Activated naive CD4-positive, alpha-beta T cell treated with anti-CD3 and anti-CD28 coated beads, Interleukin-2, amount 10 ng/mL, durations not matched to agents 7 days and 5 days (primary cell): ENCODE measurements at regions not wholly inside any gene's neighbourhood (a gene's known extent, or its start where the extent isn't known, plus 50 kb on each side); places are given as distances from the start of the nearest gene placed in this dataset.

ENCODE experiments used
- CTCF ChIA-PET: fragments of 350-600 bp; sonication (Branson Sonifier 250); formaldehyde crosslinking; loops from one replicate; lab custom pipeline; 2021; ENCODE audit warnings: antibody characterized with exemption; lab: Charles Lee
- DNase-seq: peaks from one replicate; pipeline ENCODE4 v3.0.0-alpha.2; 2020
- H3K27ac Mint-ChIP-seq: one replicate; pipeline ENCODE4 v1.8.0; 2021; ENCODE audit warnings: mild to moderate bottlenecking, moderate library complexity, mixed read lengths
- H3K27me3 Mint-ChIP-seq: one replicate; pipeline ENCODE4 v1.8.0; 2021; ENCODE audit warnings: mild to moderate bottlenecking, mixed read lengths
- H3K36me3 Mint-ChIP-seq: one replicate; pipeline ENCODE4 v1.8.0; 2021; ENCODE audit warnings: mixed read lengths
- H3K4me1 Mint-ChIP-seq: one replicate; pipeline ENCODE4 v1.8.0; 2021; ENCODE audit warnings: mixed read lengths
- H3K4me3 Mint-ChIP-seq: one replicate; pipeline ENCODE4 v1.8.0; 2021; ENCODE audit warnings: mild to moderate bottlenecking, moderate library complexity, mixed read lengths
- H3K9me3 Mint-ChIP-seq: one replicate; pipeline ENCODE4 v1.8.0; 2021; ENCODE audit warnings: mixed read lengths

GRCh38 chr21:28834335-28835238, 158.1 kb downstream of the LTN1 start:
- peaks cover 41% of the 10 kb centered on the region for H3K36me3 Mint-ChIP-seq
- H3K4me3 Mint-ChIP-seq: peak overlapping the region; percentile 80
- CTCF ChIA-PET: interaction anchor here (0.6 to 1.1 kb wide), 3 partner anchors 15 to 90 kb away, joined by 3 to 4 read pairs (median 3); no protein-coding TSS in a partner anchor
- peaks cover 83% of the 10 kb centered on the region for H3K4me1 Mint-ChIP-seq
- peaks cover under 1% of the 10 kb centered on the region for H3K27me3 Mint-ChIP-seq
- DNase-seq: no peak
- peaks cover 17% of the 10 kb centered on the region for H3K9me3 Mint-ChIP-seq
- peak overlapping the region; percentile 83 for H3K27ac Mint-ChIP-seq

- Mint-ChIP-seq H3K27me3 (no peaks in the 10 kb centered on the region), H3K4me1 (peaks cover 77% of the 10 kb centered on the region)
Measured at GRCh38 chr21:28833609-28834008, 159.1 kb downstream of the LTN1 start.

GRCh38 chr21:28833182-28833581, 159.5 kb downstream of the LTN1 start:
- peaks cover 10% of the 10 kb centered on the region for H3K9me3 Mint-ChIP-seq
- no peak for DNase-seq
- H3K27me3 Mint-ChIP-seq: no peaks in the 10 kb centered on the region
- CTCF ChIA-PET: interaction anchor here (1.0 to 1.1 kb wide), 2 partner anchors 88 kb away, joined by 3 to 4 read pairs; no protein-coding TSS in a partner anchor
- peak overlapping the region; percentile 83 for H3K27ac Mint-ChIP-seq
- H3K36me3 Mint-ChIP-seq: peaks cover 33% of the 10 kb centered on the region
- H3K4me3 Mint-ChIP-seq: peak overlapping the region; percentile 9
- H3K4me1 Mint-ChIP-seq: peaks cover 74% of the 10 kb centered on the region

More at GRCh38 chr21:28833609-28834008, 159.1 kb downstream of the LTN1 start:
- CTCF ChIA-PET: interaction anchor here (1.0 kb wide), 1 partner anchor 89 kb away, joined by 4 read pairs; no protein-coding TSS in a partner anchor
- no peak overlapping the region for H3K4me3 Mint-ChIP-seq
- no peak for DNase-seq
- H3K9me3 Mint-ChIP-seq: peaks cover 10% of the 10 kb centered on the region
- peaks cover 33% of the 10 kb centered on the region for H3K36me3 Mint-ChIP-seq
- H3K27ac Mint-ChIP-seq: peak overlapping the region; percentile 83

GRCh38 chr21:28832715-28833061, 160.0 kb downstream of the LTN1 start:
- Mint-ChIP-seq H3K4me3 (peak overlapping the region; percentile 7), H3K36me3 (peaks cover 33% of the 10 kb centered on the region), H3K4me1 (peaks cover 70% of the 10 kb centered on the region), H3K9me3 (peaks cover 10% of the 10 kb centered on the region), H3K27me3 (no peaks in the 10 kb centered on the region), H3K27ac (peak overlapping the region; percentile 83)
- DNase-seq: no peak
- CTCF ChIA-PET: interaction anchor here (1.1 kb wide), 1 partner anchor 88 kb away, joined by 3 read pairs; no protein-coding TSS in a partner anchor

- Mint-ChIP-seq H3K4me3 (peak overlapping the region; percentile 7), H3K4me1 (peaks cover 68% of the 10 kb centered on the region), H3K27me3 (no peaks in the 10 kb centered on the region), H3K36me3 (peaks cover 32% of the 10 kb centered on the region), H3K27ac (peak overlapping the region; percentile 83), H3K9me3 (peaks cover 10% of the 10 kb centered on the region)
- CTCF ChIA-PET: interaction anchor here (1.0 to 1.1 kb wide), 2 partner anchors 87 to 248 kb away, joined by 3 read pairs; no protein-coding TSS in a partner anchor
- DNase-seq: peak; percentile 37
Measured at GRCh38 chr21:28832013-28832714, 160.5 kb downstream of the LTN1 start.

- no peaks in the 10 kb centered on the region for H3K9me3 Mint-ChIP-seq
- H3K36me3 Mint-ChIP-seq: peaks cover 23% of the 10 kb centered on the region
- DNase-seq: no peak
- H3K4me3 Mint-ChIP-seq: no peak overlapping the region
- H3K27me3 Mint-ChIP-seq: no peaks in the 10 kb centered on the region
- H3K27ac Mint-ChIP-seq: no peak overlapping the region
- peaks cover 36% of the 10 kb centered on the region for H3K4me1 Mint-ChIP-seq
- CTCF ChIA-PET: interaction anchor here (0.6 kb wide), 1 partner anchor 8 kb away, joined by 3 read pairs; no protein-coding TSS in a partner anchor
Measured at GRCh38 chr21:28828981-28829380, 163.7 kb downstream of the LTN1 start.

- Mint-ChIP-seq H3K27me3 (no peaks in the 10 kb centered on the region), H3K36me3 (peaks cover 15% of the 10 kb centered on the region), H3K27ac (no peak overlapping the region), H3K9me3 (no peaks in the 10 kb centered on the region), H3K4me3 (no peak overlapping the region), H3K4me1 (peaks cover 27% of the 10 kb centered on the region)
- CTCF ChIA-PET: interaction anchor here (0.7 to 1.5 kb wide), 2 partner anchors 71 to 83 kb away, joined by 3 to 5 read pairs; no protein-coding TSS in a partner anchor
- DNase-seq: no peak
Measured at GRCh38 chr21:28828021-28828420, 164.7 kb downstream of the LTN1 start.

- H3K27ac Mint-ChIP-seq: no peak overlapping the region
- H3K27me3 Mint-ChIP-seq: no peaks in the 10 kb centered on the region
- CTCF ChIA-PET: interaction anchor here (0.7 to 1.5 kb wide), 2 partner anchors 71 to 83 kb away, joined by 3 to 5 read pairs; no protein-coding TSS in a partner anchor
- H3K4me1 Mint-ChIP-seq: peaks cover 21% of the 10 kb centered on the region
- no peak for DNase-seq
- no peak overlapping the region for H3K4me3 Mint-ChIP-seq
- H3K9me3 Mint-ChIP-seq: no peaks in the 10 kb centered on the region
- H3K36me3 Mint-ChIP-seq: peaks cover 12% of the 10 kb centered on the region
Measured at GRCh38 chr21:28827422-28827821, 165.3 kb downstream of the LTN1 start.

GRCh38 chr21:28826569-28826968, 166.1 kb downstream of the LTN1 start:
- no peaks in the 10 kb centered on the region for H3K27me3 Mint-ChIP-seq
- CTCF ChIA-PET: interaction anchor here (1.5 kb wide), 1 partner anchor 82 kb away, joined by 5 read pairs; no protein-coding TSS in a partner anchor
- no peak overlapping the region for H3K4me3 Mint-ChIP-seq
- no peaks in the 10 kb centered on the region for H3K9me3 Mint-ChIP-seq
- H3K4me1 Mint-ChIP-seq: peaks cover 15% of the 10 kb centered on the region
- H3K27ac Mint-ChIP-seq: no peak overlapping the region
- no peak for DNase-seq
- peaks cover 12% of the 10 kb centered on the region for H3K36me3 Mint-ChIP-seq

GRCh38 chr21:28826021-28826420, 166.7 kb downstream of the LTN1 start:
- DNase-seq: no peak
- Mint-ChIP-seq H3K4me1 (peaks cover 10% of the 10 kb centered on the region), H3K9me3 (no peaks in the 10 kb centered on the region), H3K36me3 (peaks cover 16% of the 10 kb centered on the region), H3K27ac (no peak overlapping the region), H3K27me3 (no peaks in the 10 kb centered on the region), H3K4me3 (no peak overlapping the region)
- CTCF ChIA-PET: no interaction called here

- CTCF ChIA-PET: no interaction called here
- Mint-ChIP-seq H3K4me3 (no peak overlapping the region), H3K27ac (no peak overlapping the region), H3K36me3 (peaks cover 19% of the 10 kb centered on the region), H3K27me3 (no peaks in the 10 kb centered on the region), H3K9me3 (no peaks in the 10 kb centered on the region), H3K4me1 (peaks cover 4% of the 10 kb centered on the region)
- no peak for DNase-seq
Measured at GRCh38 chr21:28823429-28823828, 169.2 kb downstream of the LTN1 start.

- Mint-ChIP-seq H3K9me3 (no peaks in the 10 kb centered on the region), H3K27ac (no peak overlapping the region), H3K4me3 (no peak overlapping the region), H3K36me3 (peaks cover 19% of the 10 kb centered on the region), H3K4me1 (peaks cover 4% of the 10 kb centered on the region), H3K27me3 (no peaks in the 10 kb centered on the region)
- CTCF ChIA-PET: no interaction called here
- DNase-seq: no peak
Measured at GRCh38 chr21:28822486-28823335, 170.0 kb downstream of the LTN1 start.

- no peak for DNase-seq
- CTCF ChIA-PET: no interaction called here
- H3K27ac Mint-ChIP-seq: no peak overlapping the region
- no peak overlapping the region for H3K4me3 Mint-ChIP-seq
- H3K4me1 Mint-ChIP-seq: no peaks in the 10 kb centered on the region
- H3K9me3 Mint-ChIP-seq: no peaks in the 10 kb centered on the region
- no peaks in the 10 kb centered on the region for H3K27me3 Mint-ChIP-seq
- H3K36me3 Mint-ChIP-seq: peaks cover 19% of the 10 kb centered on the region
Measured at GRCh38 chr21:28822123-28822399, 170.6 kb downstream of the LTN1 start.
